GM12874 (cell line): ENCODE measurements at regions not wholly inside any gene's neighbourhood (a gene's known extent, or its start where the extent isn't known, plus 50 kb on each side); places are given as distances from the start of the nearest gene placed in this dataset.

ENCODE experiments used
- CTCF ChIP-seq: IDR thresholded peaks from 2 replicates; pipeline ENCODE4 v1.5.1; 2011; ENCODE audit warnings: low read depth, mild to moderate bottlenecking, control low read depth, low read length, moderate library complexity; ENCODE audit not compliant: insufficient read depth

DNA sequence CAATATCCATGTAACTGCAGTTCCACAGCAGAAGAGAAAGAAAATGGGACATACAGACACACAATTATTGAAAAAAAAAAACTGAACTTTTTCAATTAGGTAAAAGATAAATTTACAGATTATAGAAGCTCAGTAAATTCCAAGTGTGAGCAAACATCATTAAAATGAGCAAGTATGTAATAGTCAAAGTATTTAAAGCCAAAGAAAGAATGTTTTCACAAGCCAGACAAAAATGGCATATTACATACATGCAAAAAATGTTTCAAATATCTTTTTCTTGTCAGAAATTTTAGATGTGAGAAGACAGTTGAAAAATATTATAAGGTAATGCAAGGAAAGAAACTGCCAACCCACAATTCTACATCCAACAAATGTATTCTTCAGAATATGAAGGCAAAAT is 150.2 kb upstream of the AKR1E2 start:
- TF ChIP-seq CTCF = no peak

DNA sequence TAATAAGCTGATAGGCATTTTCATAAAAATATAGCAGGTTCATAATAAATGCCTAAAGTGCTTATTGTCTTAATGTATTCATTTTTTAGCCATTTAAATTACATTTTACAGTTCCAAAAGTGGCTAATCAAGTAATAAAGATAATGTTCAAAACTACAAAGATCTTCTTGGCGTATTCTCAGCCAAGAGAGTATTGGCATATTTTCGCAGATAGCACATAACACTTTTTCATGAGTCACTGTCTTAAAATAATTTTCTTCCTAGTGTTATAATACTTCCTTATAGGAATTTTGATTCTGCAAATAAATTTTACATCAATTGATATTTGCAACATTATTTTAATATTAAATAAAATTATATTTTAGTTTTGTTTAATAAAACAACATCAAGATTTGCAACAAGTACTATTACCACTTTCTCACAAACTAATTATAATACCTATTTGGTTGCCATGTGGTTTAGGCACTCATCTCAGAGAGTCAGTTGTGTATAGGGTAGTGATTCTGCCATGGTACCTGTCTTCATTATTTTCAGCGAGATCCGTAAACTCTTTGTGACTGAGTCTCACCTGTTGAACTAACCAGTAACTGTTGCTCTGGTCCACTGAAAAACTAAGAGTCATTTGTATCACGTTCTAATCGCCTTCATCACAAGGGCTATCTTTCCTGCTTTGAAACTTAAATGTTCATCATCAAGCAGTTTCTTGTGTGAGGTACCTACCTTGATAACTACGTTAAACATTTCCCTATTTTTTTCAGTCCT is 152.5 kb upstream of the AKR1E2 start:
- TF ChIP-seq CTCF = no peak

DNA sequence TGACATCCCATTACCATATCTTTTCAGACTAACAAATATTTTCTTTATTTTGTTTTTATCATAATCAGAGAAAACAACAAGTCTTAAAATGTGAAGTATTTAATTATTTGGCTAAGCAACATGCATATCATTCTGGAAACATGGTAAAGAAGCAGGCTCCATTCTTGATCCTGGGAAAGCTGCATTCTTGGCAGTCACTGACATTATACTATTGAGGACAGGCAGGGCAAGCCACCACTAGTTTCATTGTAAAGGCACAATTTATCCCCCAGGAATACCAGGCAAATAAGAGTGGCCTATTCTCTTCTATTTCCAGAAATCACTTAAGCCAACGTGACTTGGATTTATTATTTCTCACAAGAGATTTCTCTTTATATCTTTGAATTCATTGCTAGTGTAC is 153.8 kb upstream of the AKR1E2 start:
- no peak for TF ChIP-seq CTCF

DNA sequence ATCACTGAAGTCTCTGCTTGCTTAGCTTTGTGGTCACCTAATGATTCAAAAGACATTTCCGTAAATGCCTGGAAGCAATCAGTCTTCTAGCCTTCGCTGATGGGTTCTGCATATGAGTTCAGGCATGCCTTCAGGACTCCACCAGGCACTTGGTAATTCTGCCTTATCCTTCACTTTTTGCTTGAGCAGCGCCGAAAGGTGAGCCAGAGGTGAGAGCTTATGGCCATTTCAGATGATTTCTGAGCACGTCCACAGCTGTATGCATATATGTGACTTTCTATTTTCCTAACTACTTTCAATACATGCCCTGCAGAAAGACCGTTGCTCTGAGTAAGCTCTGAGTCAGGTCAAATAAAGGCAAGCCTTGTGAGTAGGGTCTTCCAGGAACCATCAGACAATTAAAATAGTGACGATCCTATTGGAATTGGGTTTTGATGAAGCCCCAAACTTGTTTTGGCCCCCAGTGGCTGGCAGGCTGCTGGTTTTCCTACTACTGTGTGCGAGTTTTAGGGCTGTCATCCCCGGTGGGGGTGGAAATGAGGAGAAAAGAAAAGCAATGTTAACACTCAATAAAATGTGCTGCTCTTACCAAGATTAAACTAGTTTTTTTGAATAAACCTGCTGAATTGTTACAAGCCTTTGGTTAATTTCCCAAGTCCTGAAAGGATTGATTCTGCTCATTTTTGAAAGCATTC is 154.4 kb upstream of the AKR1E2 start:
- no peak for TF ChIP-seq CTCF

- no peak for TF ChIP-seq CTCF
Observed at GRCh38 chr10:4670737-4671136, 155.3 kb upstream of the AKR1E2 start.

- no peak for TF ChIP-seq CTCF
Observed at GRCh38 chr10:4669585-4669984, 156.4 kb upstream of the AKR1E2 start.

GRCh38 chr10:4663162-4663992 is 162.6 kb upstream of the AKR1E2 start:
- TF ChIP-seq CTCF = no peak
